DOHH2 (cell line): ENCODE measurements at regions not wholly inside any gene's neighbourhood (a gene's known extent, or its start where the extent isn't known, plus 50 kb on each side); places are given as distances from the start of the nearest gene placed in this dataset.

ENCODE experiments used
- H3F3A ChIP-seq: fragments of 200-600 bp; sonication (generic), shearing (Covaris generic); 2 replicates; pipeline ENCODE4 v1.6.0; 2016; ENCODE audit warnings: antibody characterized with exemption, mild to moderate bottlenecking; ENCODE audit not compliant: control insufficient read depth, insufficient read depth
- H3K27ac ChIP-seq: fragments of 200-600 bp; sonication (generic); 2 replicates; pipeline ENCODE4 v1.5.1; 2014; ENCODE audit warnings: low read depth, mild to moderate bottlenecking, low read length, moderate library complexity
- H3K27me3 ChIP-seq: fragments of 200-600 bp; sonication (generic); 2 replicates; pipeline ENCODE4 v1.6.1; 2014; ENCODE audit warnings: mild to moderate bottlenecking, low read length, mixed read lengths; ENCODE audit not compliant: control insufficient read depth
- H3K36me3 ChIP-seq: fragments of 200-600 bp; sonication (generic); 2 replicates; pipeline ENCODE4 v1.6.1; 2014; ENCODE audit warnings: mild to moderate bottlenecking, low read length, moderate library complexity, mixed read lengths; ENCODE audit not compliant: control insufficient read depth
- H3K4me1 ChIP-seq: fragments of 200-600 bp; sonication (generic); 2 replicates; pipeline ENCODE4 v1.6.1; 2014; ENCODE audit warnings: mild to moderate bottlenecking, low read length, mixed read lengths; ENCODE audit not compliant: control insufficient read depth
- H3K4me2 ChIP-seq: fragments of 200-600 bp; sonication (generic); 2 replicates; pipeline ENCODE4 v1.6.0; 2014; ENCODE audit warnings: mild to moderate bottlenecking, low read length, moderate library complexity
- H3K4me3 ChIP-seq: fragments of 200-600 bp; sonication (generic); 2 replicates; pipeline ENCODE4 v1.5.1; 2014; ENCODE audit warnings: mild to moderate bottlenecking, low read length, mixed read lengths
- H3K79me2 ChIP-seq: fragments of 200-600 bp; sonication (generic); 2 replicates; pipeline ENCODE4 v1.6.1; 2014; ENCODE audit warnings: mild to moderate bottlenecking, low read length, mixed read lengths; ENCODE audit not compliant: control insufficient read depth
- H3K9me2 ChIP-seq: fragments of 200-600 bp; sonication (generic); replicated peaks from 2 replicates; pipeline ENCODE4 v1.6.1; 2014; ENCODE audit warnings: mild to moderate bottlenecking, low read length, mixed read lengths; ENCODE audit not compliant: control insufficient read depth
- H3K9me3 ChIP-seq: fragments of 200-600 bp; sonication (generic); 2 replicates; pipeline ENCODE4 v1.6.1; 2014; ENCODE audit warnings: antibody characterized with exemption, low read length, mixed read lengths; ENCODE audit not compliant: control insufficient read depth, insufficient read depth
- H4K20me1 ChIP-seq: fragments of 200-600 bp; sonication (generic); 2 replicates; pipeline ENCODE4 v1.6.0; 2014; ENCODE audit warnings: low read depth, mild to moderate bottlenecking, antibody characterized with exemption, low read length, moderate library complexity; ENCODE audit not compliant: control insufficient read depth, insufficient read depth
- EZH2phosphoT487 ChIP-seq: fragments of 200-600 bp; sonication (generic); IDR thresholded peaks from 2 replicates; pipeline ENCODE4 v1.6.1; 2017; ENCODE audit warnings: borderline replicate concordance, mild to moderate bottlenecking, antibody characterized with exemption, low read length, moderate library complexity, mixed read lengths
- TF ChIP-seq, protein P1 (sequence below): fragments of 200-600 bp; sonication (generic); IDR thresholded peaks from one replicate; pipeline ENCODE4 v1.5.1; 2014; ENCODE audit warnings: antibody characterized with exemption, mild to moderate bottlenecking, low read depth, low read length; ENCODE audit not compliant: poor library complexity, severe bottlenecking

DNA sequence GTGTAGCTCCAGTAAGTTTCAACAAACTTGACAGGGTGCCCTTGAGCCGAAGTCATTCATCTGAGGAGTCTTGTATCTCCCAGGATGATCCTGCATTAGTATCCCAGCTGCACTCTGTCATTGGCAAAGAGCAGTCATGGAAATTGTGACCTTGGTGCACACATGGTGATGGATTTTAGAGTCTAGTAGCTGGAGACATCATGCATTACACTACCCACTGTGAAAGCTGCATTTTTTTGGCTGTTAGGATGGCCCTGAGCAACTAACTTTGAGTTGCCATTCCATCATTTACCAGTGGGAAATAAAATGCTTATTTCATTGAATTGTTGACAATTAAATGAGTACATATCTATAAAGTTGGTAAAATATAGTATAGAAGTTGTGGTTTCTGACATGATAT lies 552.6 kb upstream of the CBLB start:
- Histone ChIP-seq H3K27ac (no peak overlapping the region), H3K4me3 (no peak overlapping the region), H3K9me2 (no peaks in the 10 kb centered on the region), H3K4me2 (no peak overlapping the region), H3K4me1 (peaks cover 33% of the 10 kb centered on the region), H3F3A (0 out of 2 replicates have a peak, but pooled peaks cover 3% of the 10 kb centered on the region), H3K79me2 (no peaks in the 10 kb centered on the region), H3K9me3 (peaks cover 2% of the 10 kb centered on the region; the same call in 1 of the 2 replicates), H3K27me3 (no peaks in the 10 kb centered on the region), H4K20me1 (no peaks in the 10 kb centered on the region), H3K36me3 (no peaks in the 10 kb centered on the region)
- no peak for TF ChIP-seq EZH2phosphoT487
- TF ChIP-seq, protein P1, sequence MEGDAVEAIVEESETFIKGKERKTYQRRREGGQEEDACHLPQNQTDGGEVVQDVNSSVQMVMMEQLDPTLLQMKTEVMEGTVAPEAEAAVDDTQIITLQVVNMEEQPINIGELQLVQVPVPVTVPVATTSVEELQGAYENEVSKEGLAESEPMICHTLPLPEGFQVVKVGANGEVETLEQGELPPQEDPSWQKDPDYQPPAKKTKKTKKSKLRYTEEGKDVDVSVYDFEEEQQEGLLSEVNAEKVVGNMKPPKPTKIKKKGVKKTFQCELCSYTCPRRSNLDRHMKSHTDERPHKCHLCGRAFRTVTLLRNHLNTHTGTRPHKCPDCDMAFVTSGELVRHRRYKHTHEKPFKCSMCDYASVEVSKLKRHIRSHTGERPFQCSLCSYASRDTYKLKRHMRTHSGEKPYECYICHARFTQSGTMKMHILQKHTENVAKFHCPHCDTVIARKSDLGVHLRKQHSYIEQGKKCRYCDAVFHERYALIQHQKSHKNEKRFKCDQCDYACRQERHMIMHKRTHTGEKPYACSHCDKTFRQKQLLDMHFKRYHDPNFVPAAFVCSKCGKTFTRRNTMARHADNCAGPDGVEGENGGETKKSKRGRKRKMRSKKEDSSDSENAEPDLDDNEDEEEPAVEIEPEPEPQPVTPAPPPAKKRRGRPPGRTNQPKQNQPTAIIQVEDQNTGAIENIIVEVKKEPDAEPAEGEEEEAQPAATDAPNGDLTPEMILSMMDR, result no peak

DNA sequence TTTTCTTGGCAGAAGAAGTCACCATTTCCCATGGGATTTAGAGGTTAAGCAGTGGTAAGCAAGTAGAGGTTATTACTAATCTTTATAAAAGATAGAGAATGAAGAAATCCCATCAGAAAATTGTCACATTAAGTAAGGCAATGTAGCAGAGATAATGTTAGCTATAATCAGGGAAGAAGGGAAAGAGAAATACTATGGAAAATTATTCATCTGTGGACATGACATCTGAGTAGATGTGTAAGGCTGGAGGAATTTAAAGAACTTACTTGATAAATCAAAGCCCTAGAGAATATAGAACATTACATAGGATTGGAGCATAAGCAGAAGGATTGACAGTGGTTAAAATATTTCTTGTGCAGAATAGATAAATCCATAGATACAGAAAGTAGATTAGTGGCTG lies 553.1 kb upstream of the CBLB start:
- H3K4me2 ChIP-seq, result no peak overlapping the region
- peaks cover 33% of the 10 kb centered on the region for H3K4me1 ChIP-seq
- no peaks in the 10 kb centered on the region for H3K36me3 ChIP-seq
- no peaks in the 10 kb centered on the region for H3K9me2 ChIP-seq
- peaks cover 2% of the 10 kb centered on the region; the same call in 1 of the 2 replicates for H3K9me3 ChIP-seq
- TF ChIP-seq, protein P1, result no peak
- TF ChIP-seq EZH2phosphoT487, result no peak
- no peak overlapping the region for H3K27ac ChIP-seq
- no peak overlapping the region for H3K4me3 ChIP-seq
- no peaks in the 10 kb centered on the region for H3K27me3 ChIP-seq
- no peaks in the 10 kb centered on the region for H4K20me1 ChIP-seq
- 0 out of 2 replicates have a peak, but pooled peaks cover 3% of the 10 kb centered on the region for H3F3A ChIP-seq
- no peaks in the 10 kb centered on the region for H3K79me2 ChIP-seq

DNA sequence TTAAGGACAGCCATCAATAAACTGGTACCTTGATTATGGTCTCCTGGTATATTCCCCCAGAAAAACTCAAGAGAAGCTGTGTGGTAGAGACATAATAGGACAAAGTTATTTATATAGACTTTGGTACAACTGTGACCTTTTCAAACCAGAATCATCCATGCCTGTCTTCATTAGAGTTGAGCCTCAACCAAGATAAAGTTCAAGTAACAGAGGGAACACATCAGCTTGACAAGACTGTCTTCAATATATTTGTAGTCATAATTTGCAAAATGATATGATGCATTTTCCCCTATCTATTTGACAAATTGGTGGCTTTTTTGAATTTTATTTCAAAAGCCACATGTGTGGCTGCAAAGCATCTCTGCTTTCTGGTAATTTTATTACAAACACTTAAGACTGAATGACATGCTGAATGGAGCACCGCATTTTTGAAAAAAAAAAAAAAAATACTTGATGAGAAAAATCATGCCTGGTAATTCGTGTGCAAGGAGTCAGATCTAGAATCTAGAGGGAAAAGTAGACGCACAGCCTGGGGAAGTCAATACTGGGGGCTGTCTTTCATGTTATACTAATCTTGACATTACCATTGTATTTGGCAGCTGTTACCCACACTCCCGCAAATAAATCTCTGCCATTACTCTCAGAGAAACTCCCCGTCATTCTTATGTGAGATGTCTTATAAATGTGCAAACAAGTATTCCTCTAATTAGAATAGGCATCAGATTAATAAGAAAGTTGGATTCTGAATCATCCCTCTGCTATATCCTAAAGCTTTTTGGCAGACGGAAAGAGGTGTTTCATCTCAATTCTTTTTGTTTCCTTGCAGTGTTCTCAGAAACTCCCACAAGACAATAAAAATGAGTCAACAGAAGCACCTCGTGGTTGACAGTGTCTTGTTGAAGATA lies 554.8 kb upstream of the CBLB start:
- H3K27ac ChIP-seq, result no peak overlapping the region

More for the DNA sequence above, 554.8 kb upstream of the CBLB start:
- H3K4me1 ChIP-seq, result peaks cover 33% of the 10 kb centered on the region
- no peaks in the 10 kb centered on the region for H3K36me3 ChIP-seq
- no peak overlapping the region for H3K4me3 ChIP-seq
- H4K20me1 ChIP-seq, result no peaks in the 10 kb centered on the region
- TF ChIP-seq EZH2phosphoT487, result no peak
- TF ChIP-seq, protein P1, result no peak
- H3F3A ChIP-seq, result 0 out of 2 replicates have a peak, but pooled peaks cover 3% of the 10 kb centered on the region
- H3K4me2 ChIP-seq, result no peak overlapping the region
- no peaks in the 10 kb centered on the region for H3K27me3 ChIP-seq
- no peaks in the 10 kb centered on the region for H3K79me2 ChIP-seq
- no peaks in the 10 kb centered on the region for H3K9me2 ChIP-seq
- H3K9me3 ChIP-seq, result peaks cover 2% of the 10 kb centered on the region; the same call in 1 of the 2 replicates
